HepG2 (cell line): ENCODE measurements at regions not wholly inside any gene's neighbourhood (a gene's known extent, or its start where the extent isn't known, plus 50 kb on each side); places are given as distances from the start of the nearest gene placed in this dataset.

Experiments
- ATAC-seq: fragments of 200-7000 bp; cut with Tn5 transposase; 3 replicates; pipeline ENCODE4 v1.9.1; 2020; ENCODE audit warnings: mild to moderate bottlenecking, moderate library complexity
- BruUV-seq: library from RNA; stranded (reverse); fragments of 400-500 nt; replicated peaks from 2 replicates; lab custom pipeline; 2021; lab: Mats Ljungman, UMichigan
- CTCF ChIA-PET: fragments of 300-600 bp; formaldehyde crosslinking; extraction: SDS; loops from one replicate; lab custom pipeline; 2021; ENCODE audit warnings: low total read pairs, inconsistent platforms, low intra/inter-chr PET ratio; lab: Yijun Ruan, JAX
- POLR2A ChIA-PET: fragments of 350-600 bp; sonication (Branson Sonifier 250); formaldehyde crosslinking; loops from one replicate; lab custom pipeline; 2020; ENCODE audit warnings: antibody characterized with exemption, inconsistent platforms; lab: Yijun Ruan, JAX
- DNase-seq: peaks from one replicate; pipeline ENCODE4 v3.0.0-alpha.2; 2015; ENCODE audit warnings: low spot score
- FAIRE-seq: peaks from 3 replicates; lab custom pipeline; 2011; peaks lifted over from hg19 to GRCh38; lab: Jason Lieb, UNC
- H2AFZ ChIP-seq: one replicate; pipeline ENCODE4 v1.6.1; 2011; ENCODE audit warnings: low read length, inconsistent platforms
- H3K27ac ChIP-seq: fragments of 300-600 bp; 3 replicates; pipeline ENCODE4 v1.8.0; 2011; ENCODE audit warnings: mixed run types, mild to moderate bottlenecking, mixed read lengths, low read length, inconsistent platforms; ENCODE audit not compliant: insufficient read depth; ENCODE audit errors: extremely low read length
- H3K27me3 ChIP-seq, 2 experiments: fragments of 200-600 bp in 1 of 2; 2 replicates in 1 of 2; 3 replicates in 1 of 2; pipeline versions ENCODE4 v1.6.0 to v1.8.0; 2011; ENCODE audit warnings: low read length in 2 of 2, mild to moderate bottlenecking in 2 of 2, moderate library complexity in 2 of 2, inconsistent platforms in 1 of 2; ENCODE audit not compliant: insufficient read depth in 2 of 2, control insufficient read depth in 1 of 2
- H3K36me3 ChIP-seq, 2 experiments: fragments of 200-600 bp in 1 of 2; replicated peaks in 1 of 2; 2 replicates in 1 of 2; 3 replicates in 1 of 2; pipeline versions ENCODE4 v1.5.1 to v1.8.0; 2011; ENCODE audit warnings: low read length in 2 of 2, inconsistent platforms in 1 of 2; ENCODE audit not compliant: insufficient read depth in 2 of 2, control insufficient read depth in 1 of 2
- H3K4me1 ChIP-seq: 2 replicates; pipeline ENCODE4 v1.5.1; 2012; ENCODE audit warnings: low read length, inconsistent platforms; ENCODE audit not compliant: insufficient read depth
- H3K4me2 ChIP-seq: 2 replicates; pipeline ENCODE4 v1.6.0; 2011; ENCODE audit warnings: low read depth, low read length, inconsistent platforms
- H3K4me3 ChIP-seq, 3 experiments: fragments of 200-600 bp in 1 of 3; sonication (generic), shearing (Covaris generic) in 1 of 3; replicated peaks in 1 of 3; 2 replicates each; pipeline ENCODE4 v1.5.1; 2011 to 2016; ENCODE audit warnings: low read length in 3 of 3, inconsistent platforms in 2 of 3, low read depth in 2 of 3, mild to moderate bottlenecking in 2 of 3, control low read depth in 1 of 3, mixed read lengths in 1 of 3; ENCODE audit not compliant: insufficient read depth in 1 of 3
- H3K79me2 ChIP-seq: one replicate; pipeline ENCODE4 v1.6.1; 2011; ENCODE audit warnings: low read length, inconsistent platforms; ENCODE audit not compliant: insufficient read depth
- H3K9ac ChIP-seq: 2 replicates; pipeline ENCODE4 v1.6.0; 2011; ENCODE audit warnings: mild to moderate bottlenecking, low read depth, low read length, inconsistent platforms; ENCODE audit not compliant: insufficient read depth
- H3K9me3 ChIP-seq: 2 replicates; pipeline ENCODE4 v1.5.1; 2012; ENCODE audit warnings: mild to moderate bottlenecking, low read length
- H4K20me1 ChIP-seq: 2 replicates; pipeline ENCODE4 v1.6.0; 2011; ENCODE audit warnings: inconsistent platforms, mild to moderate bottlenecking, low read length, moderate library complexity; ENCODE audit not compliant: insufficient read depth
- CCDC6 ChIP-seq: sonication (generic); formaldehyde crosslinking; IDR thresholded peaks from 2 replicates; pipeline ENCODE4 v1.8.1; 2022; ENCODE audit warnings: mild to moderate bottlenecking, missing genetic modification reagents, moderate library complexity
- ETV6 ChIP-seq: sonication (generic); formaldehyde crosslinking; conservative IDR thresholded peaks from 2 replicates; pipeline ENCODE4 v1.4.0; 2020; ENCODE audit warnings: missing genetic modification reagents
- GATAD2A ChIP-seq: IDR thresholded peaks from 2 replicates; pipeline ENCODE4 v1.6.1; 2016
- SCMH1 ChIP-seq: sonication (generic); formaldehyde crosslinking; IDR thresholded peaks from 2 replicates; pipeline ENCODE4 v1.9.0; 2021; ENCODE audit warnings: missing genetic modification reagents, mild to moderate bottlenecking, borderline replicate concordance
- SP140L ChIP-seq: sonication (generic); formaldehyde crosslinking; IDR thresholded peaks from 2 replicates; pipeline ENCODE4 v1.4.0; 2020; ENCODE audit warnings: missing genetic modification reagents, borderline replicate concordance
- ZNF337 ChIP-seq: sonication (generic); formaldehyde crosslinking; IDR thresholded peaks from 2 replicates; pipeline ENCODE4 v1.5.1; 2020; ENCODE audit warnings: missing genetic modification reagents, low read depth, mild to moderate bottlenecking, borderline replicate concordance
- ZNF563 ChIP-seq: sonication (generic); formaldehyde crosslinking; IDR thresholded peaks from 2 replicates; pipeline ENCODE4 v1.8.0; 2022; ENCODE audit warnings: mild to moderate bottlenecking, moderate library complexity, missing genetic modification reagents
- ZNF737 ChIP-seq: sonication (generic); formaldehyde crosslinking; IDR thresholded peaks from 2 replicates; pipeline ENCODE4 v1.5.0; 2020; ENCODE audit warnings: missing genetic modification reagents, mild to moderate bottlenecking, borderline replicate concordance
- ZNF749 ChIP-seq: sonication (generic); formaldehyde crosslinking; IDR thresholded peaks from 2 replicates; pipeline ENCODE4 v1.8.0; 2022; ENCODE audit warnings: mild to moderate bottlenecking, missing genetic modification reagents, moderate library complexity, borderline replicate concordance
- WGBS: methylation state at CpG from one replicate; pipeline ENCODE4 v1.1.6; 2017; ENCODE audit warnings: low lambda C conversion rate; 5-methylcytosine and 5-hydroxymethylcytosine counted together
- in situ Hi-C: cut with HindIII; loops from 2 replicates; pipeline ENCODE4 v1.10.0; 2017; ENCODE audit warnings: low pct_unique_long_range_greater_than_20kb; ENCODE audit not compliant: extremely low pct_ligation_motif_present
- intact Hi-C: fragments of 100-400 bp; cut with micrococcal nuclease; formaldehyde crosslinking; loops from one replicate; pipeline ENCODE4 v1.10.0; 2022; ENCODE audit not compliant: unreplicated experiment
- TF ChIP-seq, protein P1 (sequence below): sonication (generic); formaldehyde crosslinking; IDR thresholded peaks from one replicate; pipeline ENCODE4 v1.5.1; 2020; ENCODE audit warnings: mild to moderate bottlenecking, missing genetic modification reagents; ENCODE audit errors: not compliant biosample characterization

DNA sequence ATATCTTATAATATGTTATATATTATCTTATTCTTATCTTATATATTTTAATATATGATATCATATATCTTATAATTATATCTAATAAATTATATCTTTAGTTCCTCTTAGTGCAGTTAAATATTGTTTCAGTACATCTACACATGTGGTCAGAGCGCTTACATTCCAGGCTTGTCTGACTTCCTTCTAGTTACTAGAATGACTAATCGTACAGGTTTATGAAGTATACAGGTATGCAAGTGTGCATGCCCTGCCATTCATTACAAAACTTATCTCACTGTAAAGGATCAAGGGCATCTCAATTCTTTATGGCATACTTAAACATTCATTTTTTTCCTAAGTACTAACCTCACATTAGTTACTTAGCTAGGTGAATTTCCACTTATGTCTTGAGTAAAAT, 1278.0 kb upstream of the MAP3K7 start:
- Histone ChIP-seq H3K4me2 (no peak overlapping the region), H3K9me3 (no peaks in the 10 kb centered on the region), H3K36me3 (no peaks in the 10 kb centered on the region), H3K79me2 (no peaks in the 10 kb centered on the region), H2AFZ (no peak overlapping the region), H3K27ac (no peak overlapping the region), H3K27me3 (no peaks in the 10 kb centered on the region), H4K20me1 (no peaks in the 10 kb centered on the region), H3K4me3 (no peak overlapping the region), H3K9ac (no peak overlapping the region), H3K4me1 (no peaks in the 10 kb centered on the region)
- no peak for DNase-seq
- in situ Hi-C loops (no loop called here), intact Hi-C loops (no loop called here)
- POLR2A ChIA-PET: no interaction called here
- no peak for ATAC-seq
- CTCF ChIA-PET: no interaction called here
- BruUV-seq: no TSS peak
- no peak for TF ChIP-seq ZNF737
- TF ChIP-seq ETV6 (CRISPR knock-in tag): no peak
- TF ChIP-seq CCDC6 (CRISPR knock-in tag): no peak
- TF ChIP-seq SCMH1 (CRISPR knock-in tag): no peak
- no peak for TF ChIP-seq ZNF563 (CRISPR knock-in tag)
- no peak for FAIRE-seq
- WGBS: 31% methylated on average over 2 of the region's 2 CpGs

- H3K9ac ChIP-seq: no peak overlapping the region
- under 1% methylated on average over 4 of the region's 4 CpGs for WGBS
- no TSS peak for BruUV-seq
- TF ChIP-seq ZNF337 (CRISPR knock-in tag): no peak
- TF ChIP-seq SP140L (CRISPR knock-in tag): no peak
- TF ChIP-seq, protein P1, sequence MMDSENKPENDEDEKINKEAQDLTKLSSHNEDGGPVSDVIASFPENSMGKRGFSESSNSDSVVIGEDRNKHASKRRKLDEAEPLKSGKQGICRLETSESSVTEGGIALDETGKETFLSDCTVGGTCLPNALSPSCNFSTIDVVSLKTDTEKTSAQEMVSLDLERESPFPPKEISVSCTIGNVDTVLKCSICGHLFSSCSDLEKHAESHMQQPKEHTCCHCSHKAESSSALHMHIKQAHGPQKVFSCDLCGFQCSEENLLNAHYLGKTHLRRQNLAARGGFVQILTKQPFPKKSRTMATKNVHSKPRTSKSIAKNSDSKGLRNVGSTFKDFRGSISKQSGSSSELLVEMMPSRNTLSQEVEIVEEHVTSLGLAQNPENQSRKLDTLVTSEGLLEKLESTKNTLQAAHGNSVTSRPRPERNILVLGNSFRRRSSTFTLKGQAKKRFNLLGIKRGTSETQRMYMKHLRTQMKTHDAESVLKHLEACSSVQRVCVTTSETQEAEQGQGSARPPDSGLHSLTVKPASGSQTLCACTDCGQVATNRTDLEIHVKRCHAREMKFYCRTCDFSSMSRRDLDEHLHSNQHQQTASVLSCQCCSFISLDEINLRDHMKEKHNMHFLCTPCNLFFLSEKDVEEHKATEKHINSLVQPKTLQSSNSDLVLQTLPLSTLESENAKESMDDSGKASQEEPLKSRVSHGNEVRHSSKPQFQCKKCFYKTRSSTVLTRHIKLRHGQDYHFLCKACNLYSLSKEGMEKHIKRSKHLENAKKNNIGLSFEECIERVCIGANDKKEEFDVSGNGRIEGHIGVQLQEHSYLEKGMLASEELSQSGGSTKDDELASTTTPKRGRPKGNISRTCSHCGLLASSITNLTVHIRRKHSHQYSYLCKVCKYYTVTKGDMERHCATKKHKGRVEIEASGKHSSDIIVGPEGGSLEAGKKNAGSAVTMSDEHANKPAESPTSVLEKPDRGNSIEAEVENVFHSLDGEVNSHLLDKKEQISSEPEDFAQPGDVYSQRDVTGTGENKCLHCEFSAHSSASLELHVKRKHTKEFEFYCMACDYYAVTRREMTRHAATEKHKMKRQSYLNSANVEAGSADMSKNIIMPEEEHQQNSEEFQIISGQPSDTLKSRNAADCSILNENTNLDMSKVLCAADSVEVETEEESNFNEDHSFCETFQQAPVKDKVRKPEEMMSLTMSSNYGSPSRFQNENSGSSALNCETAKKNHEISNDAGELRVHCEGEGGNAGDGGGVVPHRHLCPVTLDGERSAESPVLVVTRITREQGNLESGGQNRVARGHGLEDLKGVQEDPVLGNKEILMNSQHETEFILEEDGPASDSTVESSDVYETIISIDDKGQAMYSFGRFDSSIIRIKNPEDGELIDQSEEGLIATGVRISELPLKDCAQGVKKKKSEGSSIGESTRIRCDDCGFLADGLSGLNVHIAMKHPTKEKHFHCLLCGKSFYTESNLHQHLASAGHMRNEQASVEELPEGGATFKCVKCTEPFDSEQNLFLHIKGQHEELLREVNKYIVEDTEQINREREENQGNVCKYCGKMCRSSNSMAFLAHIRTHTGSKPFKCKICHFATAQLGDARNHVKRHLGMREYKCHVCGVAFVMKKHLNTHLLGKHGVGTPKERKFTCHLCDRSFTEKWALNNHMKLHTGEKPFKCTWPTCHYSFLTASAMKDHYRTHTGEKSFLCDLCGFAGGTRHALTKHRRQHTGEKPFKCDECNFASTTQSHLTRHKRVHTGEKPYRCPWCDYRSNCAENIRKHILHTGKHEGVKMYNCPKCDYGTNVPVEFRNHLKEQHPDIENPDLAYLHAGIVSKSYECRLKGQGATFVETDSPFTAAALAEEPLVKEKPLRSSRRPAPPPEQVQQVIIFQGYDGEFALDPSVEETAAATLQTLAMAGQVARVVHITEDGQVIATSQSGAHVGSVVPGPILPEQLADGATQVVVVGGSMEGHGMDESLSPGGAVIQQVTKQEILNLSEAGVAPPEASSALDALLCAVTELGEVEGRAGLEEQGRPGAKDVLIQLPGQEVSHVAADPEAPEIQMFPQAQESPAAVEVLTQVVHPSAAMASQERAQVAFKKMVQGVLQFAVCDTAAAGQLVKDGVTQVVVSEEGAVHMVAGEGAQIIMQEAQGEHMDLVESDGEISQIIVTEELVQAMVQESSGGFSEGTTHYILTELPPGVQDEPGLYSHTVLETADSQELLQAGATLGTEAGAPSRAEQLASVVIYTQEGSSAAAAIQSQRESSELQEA: no peak
- no peak for TF ChIP-seq SCMH1 (CRISPR knock-in tag)
- no peak for TF ChIP-seq ZNF749 (CRISPR knock-in tag)
- no peak for TF ChIP-seq GATAD2A
Measured at GRCh38 chr6:91860541-91861335, 1273.9 kb upstream of the MAP3K7 start.

More at GRCh38 chr6:91860541-91861335, 1273.9 kb upstream of the MAP3K7 start:
- Histone ChIP-seq H3K79me2 (no peaks in the 10 kb centered on the region), H3K9me3 (no peaks in the 10 kb centered on the region), H3K36me3 (no peaks in the 10 kb centered on the region), H2AFZ (no peak overlapping the region), H3K4me3 (no peak overlapping the region), H4K20me1 (no peaks in the 10 kb centered on the region), H3K4me2 (no peak overlapping the region), H3K27ac (no peak overlapping the region), H3K4me1 (no peaks in the 10 kb centered on the region), H3K27me3 (no peaks in the 10 kb centered on the region)
- intact Hi-C loops (no loop called here), in situ Hi-C loops (no loop called here)
- ChIA-PET POLR2A (no interaction called here), CTCF (no interaction called here)
- no peak for DNase-seq
- no peak for FAIRE-seq
- no peak for ATAC-seq
